ENCODE measurements at regions not wholly inside any gene's neighbourhood (a gene's known extent, or its start where the extent isn't known, plus 50 kb on each side); places are given as distances from the start of the nearest gene placed in this dataset.
"Not testable (repeated sequence)": the region's sequence is repeated elsewhere in the genome, so short reads cannot be mapped to it uniquely, and the experiment has no call there.

DNA sequence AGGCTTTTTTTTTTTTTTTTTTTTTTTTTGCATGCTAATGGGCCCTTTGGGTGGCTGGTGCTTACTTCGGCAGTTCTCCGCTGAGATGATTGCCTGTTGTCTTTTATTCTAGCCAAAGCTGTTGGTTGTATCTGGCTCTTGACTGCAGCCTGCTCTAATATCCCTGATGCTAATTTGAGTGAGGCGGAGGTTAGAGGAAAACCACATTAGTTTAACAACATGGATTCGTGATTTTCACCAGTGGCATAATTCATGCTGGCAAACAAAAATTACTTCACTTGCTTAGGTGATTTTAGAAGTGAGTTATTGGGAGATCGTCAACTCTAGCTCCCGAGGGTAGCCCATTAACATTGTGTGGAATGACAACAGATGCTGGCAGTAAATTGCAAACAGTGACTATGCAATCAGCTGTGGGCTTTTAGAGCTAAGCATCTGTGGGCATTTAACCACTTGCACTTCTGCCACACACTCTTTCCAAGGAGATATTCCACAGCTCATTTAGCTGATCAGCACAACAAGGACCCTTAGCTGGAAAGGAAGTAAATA lies 97.6 kb upstream of the ZDHHC17 start:
- no peak for DNase-seq

DNA sequence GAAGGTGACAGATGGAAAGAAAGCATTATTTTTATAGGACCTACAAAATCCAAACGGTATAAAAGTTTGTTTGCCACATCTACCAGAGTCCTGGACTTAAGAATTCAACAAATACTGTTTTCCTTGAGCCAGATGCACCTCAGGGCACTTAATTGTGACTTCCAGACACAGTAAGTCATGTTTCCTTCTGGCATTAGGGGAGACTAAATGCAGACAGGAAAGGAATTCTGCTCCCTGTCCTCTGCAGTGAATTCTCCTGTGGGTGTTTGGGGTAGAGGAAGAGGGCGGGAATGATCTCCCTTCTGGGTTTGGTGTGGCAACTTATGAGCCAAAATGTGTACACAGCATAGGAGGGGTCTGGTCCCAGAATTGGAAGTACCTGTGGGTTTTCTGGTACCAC lies 93.9 kb upstream of the ZDHHC17 start:
- no peak for DNase-seq

DNA sequence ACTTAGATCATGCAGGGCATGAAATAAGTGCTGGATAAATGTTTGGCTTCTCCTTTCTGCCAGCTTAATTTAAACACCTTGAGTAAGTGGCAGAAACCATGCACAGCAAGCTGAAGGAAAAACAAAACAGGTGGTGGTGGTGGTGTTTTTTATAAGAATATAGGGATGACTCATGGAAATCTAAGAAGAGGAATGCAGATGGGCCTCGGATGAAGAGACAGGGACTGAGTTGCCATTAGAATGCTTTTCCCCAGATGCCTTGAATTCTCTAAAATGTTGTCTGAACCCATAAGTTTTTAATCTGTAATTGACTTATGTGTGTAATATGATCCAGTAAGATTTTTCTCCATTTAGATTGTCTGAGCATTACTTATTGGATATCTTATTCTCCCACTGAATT lies 93.1 kb upstream of the ZDHHC17 start:
- DNase-seq: no peak

DNA sequence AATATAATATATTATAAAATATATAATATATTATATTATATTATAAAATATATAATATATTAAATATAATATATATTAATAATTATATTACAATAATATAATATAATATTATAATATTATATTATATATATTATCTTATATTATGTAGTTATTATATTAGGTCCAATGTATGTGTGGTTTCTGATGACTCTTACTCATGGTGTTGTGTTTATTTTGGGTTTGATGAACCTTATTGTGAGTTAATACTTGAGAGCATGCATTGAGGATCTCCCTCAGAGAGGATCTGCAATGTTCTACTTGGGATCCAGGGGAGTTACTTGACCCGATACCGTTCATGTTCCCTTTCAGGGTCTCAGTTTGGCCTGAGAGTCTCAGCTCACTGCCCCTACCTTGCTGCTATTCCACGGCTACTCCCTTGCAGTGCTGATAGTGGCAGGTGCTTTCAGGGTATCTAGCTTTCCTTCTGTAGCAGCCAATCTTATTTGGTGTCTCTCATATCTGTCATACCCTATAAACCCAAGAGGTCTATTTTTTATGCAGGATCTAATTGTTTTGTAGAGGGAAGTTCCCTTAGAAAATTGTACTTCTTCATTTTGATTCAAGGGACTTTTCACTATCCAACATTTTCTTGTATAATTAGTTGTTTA lies 89.1 kb upstream of the ZDHHC17 start:
- DNase-seq: no peak

DNA sequence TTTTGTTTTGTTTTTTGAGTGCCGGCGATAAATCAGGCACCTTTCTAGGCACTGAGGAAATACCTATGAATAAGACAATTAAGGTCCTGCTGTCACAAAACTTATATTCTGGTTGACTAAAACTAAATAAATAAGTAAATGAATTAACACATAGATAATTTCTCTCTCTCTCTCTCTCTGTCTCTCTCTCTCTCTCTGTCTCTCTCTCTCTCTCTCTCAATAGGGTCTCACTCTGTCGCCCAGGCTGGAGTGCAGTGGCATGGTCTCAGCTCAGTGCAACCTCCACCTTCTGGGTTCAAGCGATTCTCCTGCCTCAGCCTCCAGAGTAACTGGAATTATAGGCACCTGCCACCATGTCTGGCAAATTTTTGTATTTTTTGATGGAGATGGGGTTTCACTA lies 87.7 kb upstream of the ZDHHC17 start:
- not testable (repeated sequence) for DNase-seq

DNA sequence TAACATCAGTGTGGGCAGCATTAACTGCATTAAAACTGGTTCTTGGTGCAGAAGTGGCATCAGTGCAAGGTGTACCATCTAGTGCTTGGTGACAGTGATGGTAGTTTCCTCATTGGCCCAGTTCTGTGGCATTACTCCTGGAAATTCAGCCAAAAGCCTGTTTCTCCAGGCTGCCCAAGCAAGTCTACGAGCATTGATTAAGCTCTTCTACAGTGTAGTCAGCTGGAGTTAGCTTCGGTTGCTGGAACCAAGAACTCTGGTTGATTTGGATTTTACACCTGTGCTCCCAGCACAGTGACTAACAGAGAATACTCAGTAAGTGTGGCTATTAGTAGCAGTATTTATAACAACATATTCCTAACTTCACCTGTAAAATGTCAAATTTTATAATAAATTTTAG lies 84.9 kb upstream of the ZDHHC17 start:
- DNase-seq: no peak

DNA sequence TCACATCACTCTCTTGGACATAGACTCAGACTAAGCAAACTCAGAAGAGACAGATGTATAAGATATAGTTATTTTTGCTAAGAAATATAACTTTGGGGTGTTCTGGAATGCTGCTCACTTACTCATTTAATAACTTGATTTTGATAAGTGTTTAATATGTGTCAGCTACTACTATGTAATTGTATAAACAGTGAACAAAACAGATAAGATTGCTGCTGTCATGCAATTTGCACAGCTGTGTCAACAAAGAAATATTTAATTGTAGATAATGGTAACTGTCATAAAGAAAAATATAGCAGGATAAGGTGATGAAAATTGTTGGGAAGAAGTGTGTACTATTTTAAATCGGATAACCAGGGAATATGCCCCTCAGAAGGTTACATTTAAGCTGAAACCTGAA lies 84.1 kb upstream of the ZDHHC17 start:
- DNase-seq: no peak

DNA sequence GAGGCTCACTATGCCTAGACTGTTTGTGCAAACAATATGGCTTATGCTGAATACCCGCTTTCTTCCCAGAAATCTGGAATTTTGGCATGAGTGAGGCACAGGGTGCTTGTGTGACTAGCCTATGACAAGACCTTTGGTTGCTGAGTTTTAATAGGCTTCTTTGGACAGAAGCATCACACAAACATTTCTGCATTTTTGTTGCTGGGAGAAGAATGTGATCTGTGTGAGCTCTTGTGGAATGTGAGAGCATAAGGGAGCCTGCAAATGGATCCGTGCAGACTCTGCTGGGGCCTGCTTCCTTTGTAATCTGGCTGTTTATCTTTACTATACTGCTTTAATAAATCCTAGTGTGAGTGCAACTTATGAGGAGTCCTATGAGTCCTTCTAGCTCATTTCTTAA lies 83.0 kb upstream of the ZDHHC17 start:
- DNase-seq: no peak

DNA sequence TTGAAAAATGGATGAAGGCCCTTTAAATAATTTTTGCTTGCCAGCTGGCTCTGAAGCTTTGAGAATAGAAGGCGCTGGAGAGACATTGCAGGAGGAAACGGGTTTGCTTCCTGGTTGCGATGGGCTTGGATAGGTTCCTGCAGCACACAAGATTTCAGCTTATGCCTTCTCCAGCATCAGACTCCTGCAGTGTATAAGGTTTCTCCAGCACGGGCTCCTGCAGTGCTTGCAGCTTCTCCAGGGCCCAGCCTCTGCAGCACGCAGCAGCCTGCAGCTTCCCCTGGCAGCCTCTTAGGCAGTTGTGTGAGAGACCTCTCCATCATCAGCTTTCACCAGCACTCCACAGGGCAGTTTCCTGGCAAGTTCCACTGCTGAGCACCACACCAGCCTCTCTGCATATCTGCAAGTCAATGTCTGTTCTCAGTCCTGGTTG lies 78.7 kb upstream of the ZDHHC17 start:
- DNase-seq: no peak

DNA sequence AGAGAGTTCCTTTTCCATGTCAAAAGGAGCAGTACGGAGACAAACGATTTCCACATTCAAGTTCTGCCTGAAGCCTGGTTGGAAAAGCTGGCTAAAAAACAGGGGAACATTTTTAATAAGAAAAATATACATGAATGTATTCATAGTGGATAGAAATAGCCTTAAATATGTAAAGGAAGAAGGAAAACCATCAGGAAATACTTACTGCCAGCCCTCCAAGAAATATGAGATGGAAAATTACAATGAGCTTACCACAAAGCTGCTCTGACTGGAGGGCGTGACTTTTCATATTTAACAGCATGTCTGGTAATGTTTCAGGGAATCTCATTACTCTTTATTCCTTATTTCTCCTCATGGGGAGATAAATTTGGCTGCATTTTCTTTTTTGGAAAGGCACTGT lies 75.9 kb upstream of the ZDHHC17 start:
- DNase-seq: no peak

DNA sequence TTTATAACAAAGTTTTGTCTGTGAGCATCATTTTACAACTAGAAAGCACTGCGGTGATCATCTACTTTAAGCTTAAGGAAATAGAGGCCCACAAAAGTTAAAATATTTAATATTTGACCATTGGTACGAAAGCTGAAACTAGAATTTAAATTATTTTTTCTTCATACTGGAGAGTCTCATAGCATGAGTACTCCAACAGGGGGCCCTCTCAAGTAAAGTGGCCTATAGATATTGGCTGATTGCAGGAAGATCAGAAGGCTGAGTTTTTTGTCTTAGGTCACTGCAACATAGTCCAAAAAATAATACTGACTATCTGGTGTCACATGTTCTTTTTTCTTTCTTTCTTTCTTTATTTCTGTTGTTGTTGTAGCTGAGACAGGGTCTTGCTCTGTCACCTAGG lies 75.3 kb upstream of the ZDHHC17 start:
- DNase-seq: no peak

DNA sequence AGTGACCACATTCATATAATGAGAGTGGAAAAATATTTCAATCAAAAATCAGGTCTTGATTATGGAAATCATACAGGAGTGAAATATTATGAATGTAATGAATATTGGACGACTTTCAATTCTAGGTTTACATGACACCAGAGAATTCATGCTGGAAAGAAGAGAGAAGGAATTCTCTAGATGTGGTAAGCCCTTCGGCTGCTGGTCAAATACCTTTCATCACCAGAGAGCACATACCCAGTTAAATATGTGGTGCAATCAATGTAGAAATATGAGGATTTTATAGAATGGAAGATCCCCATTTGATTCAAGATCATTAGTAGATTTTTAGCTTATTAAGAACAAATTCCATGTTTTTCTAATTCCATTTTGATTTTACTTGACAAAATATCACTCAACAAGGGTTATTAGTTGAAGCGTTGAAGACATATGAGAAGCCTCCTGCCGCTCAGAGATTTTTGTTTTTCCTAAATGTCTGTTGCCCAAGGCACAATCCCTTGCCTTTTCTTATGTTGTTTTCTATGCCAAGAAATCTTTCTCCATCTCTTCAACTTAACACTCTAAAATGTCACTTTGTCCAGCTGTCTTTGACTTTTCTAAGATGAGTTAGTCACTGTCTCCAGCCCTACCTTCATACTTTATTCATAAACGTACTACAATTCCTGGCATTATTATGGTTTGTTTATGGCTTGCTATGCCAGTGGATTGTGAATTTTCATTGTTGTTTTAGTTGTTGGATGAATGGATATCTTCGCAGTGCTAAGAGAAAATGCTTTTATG lies 72.8 kb upstream of the ZDHHC17 start:
- DNase-seq: no peak

DNA sequence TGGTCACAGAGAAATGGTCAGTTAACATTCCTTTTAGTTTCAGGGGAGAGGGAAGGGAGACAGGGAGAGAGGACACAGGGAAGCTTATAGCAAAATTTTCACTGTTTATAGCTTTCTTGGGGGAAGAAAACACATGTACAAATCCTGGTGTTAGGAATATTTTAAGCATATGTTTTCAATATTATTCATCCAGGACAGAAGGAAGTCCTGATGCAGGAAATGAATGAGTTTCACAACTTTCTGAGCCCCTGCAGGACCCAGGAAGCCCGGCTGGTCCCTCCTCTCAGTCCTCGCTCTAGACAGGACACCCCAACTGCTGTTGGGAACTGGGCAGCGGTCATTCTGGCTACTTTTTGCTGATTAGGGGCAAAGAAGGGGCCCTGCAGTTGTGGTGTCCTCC lies 71.1 kb upstream of the ZDHHC17 start:
- DNase-seq: no peak

DNA sequence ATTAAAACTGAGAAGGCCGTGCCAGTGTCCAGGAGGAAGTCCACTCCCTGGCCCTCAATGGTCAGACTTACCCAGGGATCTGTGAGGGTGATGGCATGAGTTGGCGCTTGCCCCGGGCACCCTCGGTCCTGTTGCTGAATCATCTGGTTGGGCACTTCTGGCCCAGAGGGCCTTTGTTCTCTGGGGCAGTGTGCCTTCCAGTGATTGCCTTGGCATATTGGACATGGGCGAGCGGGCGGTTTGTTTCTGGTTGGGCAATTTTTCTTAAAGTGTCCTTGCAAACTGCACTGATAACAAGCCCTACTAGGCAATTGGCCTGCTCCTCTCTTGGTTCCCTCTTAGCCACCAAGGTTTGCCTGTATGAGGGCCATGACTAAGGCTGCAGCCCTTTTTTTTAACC lies 69.5 kb upstream of the ZDHHC17 start:
- DNase-seq: no peak

DNA sequence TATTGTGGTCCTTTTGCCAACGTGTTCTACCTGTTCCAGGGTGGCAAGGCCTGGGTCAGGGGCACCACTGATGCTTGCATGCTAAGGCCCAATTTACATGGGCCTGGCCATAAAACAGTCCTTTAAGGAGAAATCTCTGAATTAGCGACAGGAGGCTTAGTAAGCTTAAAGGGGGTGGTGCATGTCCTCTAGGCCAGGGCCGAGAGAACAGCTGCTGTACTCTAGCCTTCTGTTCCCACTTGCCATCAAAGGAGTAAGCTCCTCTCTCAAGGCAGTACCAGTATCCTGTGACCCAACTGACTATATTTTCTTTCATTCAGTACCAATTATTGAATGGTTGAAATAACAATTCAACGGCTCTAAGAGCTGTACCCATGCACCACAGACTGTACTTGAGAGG lies 67.7 kb upstream of the ZDHHC17 start:
- no peak for DNase-seq

DNA sequence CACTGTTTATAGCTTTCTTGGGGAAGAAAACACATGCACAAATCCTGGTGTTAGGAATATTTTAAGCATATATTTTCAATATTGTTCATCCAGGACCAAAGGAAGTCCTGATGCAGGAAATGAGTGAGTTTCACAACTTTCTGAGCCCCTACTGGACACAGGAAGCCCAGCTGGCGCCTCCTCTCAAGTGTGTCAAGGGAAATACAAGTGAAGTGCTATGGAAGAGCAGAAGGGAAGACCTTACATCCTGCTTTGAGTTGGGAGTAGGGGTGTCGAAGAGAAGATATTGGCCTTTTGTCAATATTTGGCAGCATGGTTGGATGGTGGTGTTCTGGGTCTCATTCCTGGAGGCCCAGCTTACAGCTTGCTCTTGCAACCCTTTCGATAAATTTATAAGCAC lies 66.1 kb upstream of the ZDHHC17 start:
- no peak for DNase-seq

DNA sequence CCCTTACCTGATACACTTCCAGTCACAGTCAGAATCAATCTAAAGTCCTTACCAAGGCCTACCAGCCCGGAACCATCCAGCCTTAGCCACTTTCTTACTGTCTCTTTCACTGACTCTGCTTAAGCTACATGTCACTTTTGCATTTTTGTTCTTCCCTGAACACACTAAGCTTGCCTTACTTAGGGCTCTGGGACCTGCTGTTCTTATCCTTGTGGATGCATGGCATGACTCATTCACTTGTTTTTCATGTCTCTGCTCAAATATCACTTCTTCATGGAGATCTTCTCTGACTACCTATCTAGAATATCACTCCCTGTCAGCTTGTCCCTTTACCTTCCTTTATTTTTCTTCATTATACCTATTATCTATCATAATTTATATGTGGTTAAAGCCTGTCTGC lies 65.6 kb upstream of the ZDHHC17 start:
- DNase-seq: no peak

DNA sequence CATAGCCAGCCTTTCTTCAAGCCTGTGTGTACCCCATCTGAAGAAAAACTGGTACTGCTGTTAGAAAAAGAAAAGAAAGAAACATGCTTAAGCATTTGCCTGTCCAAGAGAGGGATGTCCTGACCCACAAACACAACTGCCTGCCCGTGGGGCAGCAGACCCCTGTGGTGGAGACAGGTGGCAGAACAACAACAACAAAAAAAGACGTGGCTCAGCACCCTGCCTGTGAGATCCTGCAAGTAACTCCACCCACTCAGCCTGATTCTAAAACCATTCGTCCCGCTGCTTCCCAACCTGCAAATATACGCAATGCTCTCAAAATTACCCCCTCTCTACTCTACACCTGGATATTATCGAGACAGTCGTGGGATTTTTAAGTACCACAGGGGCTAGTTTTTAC lies 64.9 kb upstream of the ZDHHC17 start:
- no peak for DNase-seq

DNA sequence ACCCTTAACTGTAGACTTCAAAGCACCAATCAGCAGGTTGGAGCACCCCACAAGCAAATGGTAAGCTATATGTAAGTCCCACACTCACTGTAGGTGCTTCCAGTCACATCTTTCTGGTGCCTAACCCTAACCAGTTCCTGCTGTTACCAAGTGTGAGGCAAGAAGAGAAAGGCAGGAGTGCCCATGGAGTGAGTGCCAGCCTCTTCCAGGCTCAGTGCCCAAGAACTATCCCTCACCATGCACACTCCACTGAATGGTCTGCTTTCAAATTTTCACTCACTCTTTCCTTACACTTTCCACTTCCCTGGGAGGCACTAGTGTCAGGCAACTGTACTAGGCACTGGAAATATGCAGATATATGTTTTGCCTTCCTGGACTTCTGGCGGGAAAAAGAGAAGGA lies 62.2 kb upstream of the ZDHHC17 start:
- no peak for DNase-seq

DNA sequence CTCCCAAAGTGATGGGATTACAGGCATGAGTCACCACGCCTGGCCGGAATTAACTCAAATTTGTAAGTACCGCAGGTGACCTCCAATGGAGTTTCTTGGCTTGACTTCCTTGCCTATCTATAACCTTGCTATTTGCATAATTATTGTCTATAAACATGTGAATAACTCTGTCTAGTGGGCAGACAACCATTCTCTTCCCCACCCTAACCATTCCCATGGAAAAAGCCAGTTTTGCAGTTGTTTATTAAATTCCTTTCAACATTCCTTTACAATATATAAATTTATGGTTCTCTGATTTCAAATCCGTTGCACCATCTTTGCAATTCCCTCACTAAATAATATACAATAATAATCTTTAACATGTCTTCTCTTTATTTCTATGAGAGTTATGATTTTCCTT lies 61.0 kb upstream of the ZDHHC17 start:
- DNase-seq: no peak

DNA sequence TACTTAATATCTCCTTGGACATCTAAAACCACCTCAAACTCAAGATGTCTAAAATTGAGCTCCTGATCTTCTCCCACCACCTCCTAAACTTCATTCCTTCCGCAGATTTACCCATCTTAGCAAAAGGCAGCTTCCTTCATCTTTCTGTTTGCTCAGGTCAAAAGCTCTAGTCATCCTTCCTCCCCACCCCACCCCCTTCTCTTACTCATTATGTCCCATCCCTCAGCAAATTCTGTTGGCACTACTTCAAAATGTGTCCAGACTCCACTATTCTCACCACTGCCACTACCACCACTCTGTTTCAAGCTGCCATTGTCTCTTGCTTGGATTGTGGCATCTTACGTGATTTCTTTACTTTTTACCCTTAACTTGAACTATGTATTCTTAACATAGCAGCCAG lies 59.2 kb upstream of the ZDHHC17 start:
- DNase-seq: no peak

DNA sequence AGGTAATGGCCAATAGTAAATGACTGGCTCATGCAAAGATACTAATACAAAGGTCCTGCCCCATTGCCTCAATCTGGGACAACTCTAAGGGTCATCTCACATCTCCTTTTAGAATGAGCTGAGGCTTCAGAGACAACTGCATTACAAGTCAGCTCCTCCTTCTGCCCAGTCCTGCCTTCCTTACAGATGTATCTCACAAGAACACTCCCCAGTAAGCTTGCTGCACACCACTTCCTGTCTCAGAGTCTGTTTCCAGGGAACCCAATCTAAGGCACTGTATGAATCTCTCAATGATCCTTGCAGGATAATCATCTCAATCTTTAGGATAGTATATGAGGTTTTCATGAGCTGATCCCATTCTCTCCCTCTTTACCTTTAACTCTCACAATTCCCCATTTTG lies 57.8 kb upstream of the ZDHHC17 start:
- no peak for DNase-seq

DNA sequence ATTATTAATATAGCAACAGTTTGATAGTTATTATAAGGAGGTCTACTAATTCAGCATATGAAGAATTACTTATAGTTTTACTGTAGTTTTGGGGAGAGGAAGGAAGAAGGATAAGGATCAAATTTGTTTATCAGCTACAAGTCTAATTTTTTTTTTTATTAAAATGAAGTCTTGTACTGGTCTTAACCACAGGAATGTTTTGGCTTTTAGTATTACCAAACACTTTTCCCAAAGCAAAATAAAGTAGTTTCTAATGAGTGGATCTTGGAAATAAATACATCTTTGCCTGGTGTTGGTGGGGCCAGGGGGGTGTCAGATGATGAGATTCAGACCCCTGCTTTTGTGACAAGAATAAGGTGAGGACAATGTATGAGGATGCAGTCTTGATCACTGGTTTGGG lies 57.2 kb upstream of the ZDHHC17 start:
- DNase-seq: no peak

DNA sequence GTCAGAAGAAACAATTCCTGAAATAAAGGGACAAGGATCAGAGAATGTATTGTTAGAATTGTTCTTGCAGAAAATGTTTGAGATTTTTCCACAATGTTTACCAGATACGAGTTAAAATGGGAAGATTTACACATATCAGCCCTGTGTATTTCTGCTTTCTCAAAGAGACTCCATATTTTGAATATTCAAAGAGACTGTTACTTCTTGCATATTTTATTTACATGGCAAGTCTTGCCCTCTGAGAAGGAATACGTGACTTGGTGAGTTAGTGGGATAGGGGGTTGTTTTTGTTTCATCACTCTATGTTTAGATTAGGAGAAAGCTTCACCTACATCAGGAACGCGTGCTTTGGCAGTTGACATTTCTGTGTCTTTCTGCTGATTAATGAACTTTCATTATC lies 56.1 kb upstream of the ZDHHC17 start:
- DNase-seq: no peak

DNA sequence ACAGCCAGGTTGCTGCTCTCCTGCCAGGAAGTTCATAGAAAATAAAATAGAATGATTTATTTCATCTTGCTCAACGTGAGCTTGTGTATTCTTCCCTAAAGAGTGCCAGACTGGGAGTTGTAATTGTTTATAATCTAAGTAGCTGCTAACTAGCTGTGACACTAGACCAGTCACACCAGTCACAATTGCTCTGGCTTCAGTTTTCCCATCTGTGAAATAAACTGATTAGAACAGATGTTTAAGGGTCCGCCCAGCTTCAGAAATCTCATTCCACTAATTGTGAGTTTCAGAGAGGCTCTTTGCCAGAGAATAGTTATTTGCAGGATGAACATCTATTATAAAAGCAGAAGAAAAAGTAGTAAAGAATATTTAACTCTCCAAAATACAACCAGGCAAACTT lies 55.6 kb upstream of the ZDHHC17 start:
- DNase-seq: no peak

Measured in activated CD4-positive, alpha-beta T cell treated with anti-CD3 and anti-CD28 coated beads, Interleukin-10, Interleukin-2, amounts not matched to agents 100 ng/mL and 50 ng/mL, durations not matched to agents 16 hours and 8 hours (primary cell).